ENCODE measurements at regions not wholly inside any gene's neighbourhood (a gene's known extent, or its start where the extent isn't known, plus 50 kb on each side); places are given as distances from the start of the nearest gene placed in this dataset.

GRCh38 chr13:27004326-27004725 is 167.3 kb downstream of the USP12 start:
- no peak overlapping the region for H3K27ac Mint-ChIP-seq
- WGBS (ENCODE audit: extremely low coverage, insufficient read length, low lambda C conversion rate), result no CpG with 5 or more reads among the region's 4 CpGs
- TF ChIP-seq CTCF (conservative IDR thresholded peaks at IDR 0.05), result no peak

More at GRCh38 chr13:27004326-27004725, 167.3 kb downstream of the USP12 start:
- no peak overlapping the region for H3K4ac ChIP-seq (ENCODE audit: low read depth, low read length)
- H3K23me2 ChIP-seq (ENCODE audit: insufficient read length, low read depth, low read length, poor library complexity, severe bottlenecking), result peaks cover 8% of the 10 kb centered on the region
- no peak overlapping the region for H2BK20ac ChIP-seq (ENCODE audit: low read depth, low read length, poor library complexity, severe bottlenecking)
- H2BK120ac ChIP-seq (ENCODE audit: low read depth, low read length, poor library complexity, severe bottlenecking), result no peak overlapping the region
- no peak overlapping the region for H3K23ac ChIP-seq (ENCODE audit: insufficient read length, low read depth, low read length)
- peaks cover 23 to 25% of the 10 kb centered on the region in 2 experiments for H3K4me1 Mint-ChIP-seq
- H2BK5ac ChIP-seq (ENCODE audit: insufficient read length, low read length), result no peak overlapping the region
- H2BK15ac ChIP-seq (ENCODE audit: low read depth, low read length), result no peak overlapping the region
- no peaks in the 10 kb centered on the region for H3K4me1 ChIP-seq (ENCODE audit: insufficient read depth, low read length)
- H3T11ph ChIP-seq (ENCODE audit: low read length), result no peak overlapping the region
- no peak overlapping the region for H4K5ac ChIP-seq (ENCODE audit: insufficient read length, low read depth, low read length)
- 0 out of 5 replicates have a peak, but pooled peaks cover 0 to 2% of the 10 kb centered on the region in 2 experiments for H3K9me3 Mint-ChIP-seq
- H3K9me3 ChIP-seq (ENCODE audit: control insufficient read depth, low read depth, low read length), result no peaks in the 10 kb centered on the region
- H3K27me3 ChIP-seq (ENCODE audit: insufficient read depth, low read length), result no peaks in the 10 kb centered on the region; the same call in 1 of the 2 replicates
- H3K27ac ChIP-seq (ENCODE audit: insufficient read length, low read depth, low read length), result no peak overlapping the region
- H2AK5ac ChIP-seq (ENCODE audit: insufficient read length, low read length), result no peak overlapping the region
- H3K4me3 Mint-ChIP-seq, result no peak overlapping the region
- H3K27me3 Mint-ChIP-seq (ENCODE audit: low read depth), result peaks cover 60% of the 10 kb centered on the region
- H3K9ac ChIP-seq (ENCODE audit: extremely low read depth, insufficient read length, low read length), result no peak overlapping the region
- no peak overlapping the region for H2AFZ ChIP-seq (ENCODE audit: low read length)
- H2BK12ac ChIP-seq (ENCODE audit: insufficient read length, low read depth, low read length), result no peak overlapping the region
- no peak overlapping the region for H4K91ac ChIP-seq (ENCODE audit: insufficient read length, low read depth, low read length)
- no peaks in the 10 kb centered on the region for H3K36me3 Mint-ChIP-seq (ENCODE audit: insufficient read depth in 1 of 3, low read depth in 3 of 3)
- no peak overlapping the region for H3K56ac ChIP-seq (ENCODE audit: insufficient read length, low read depth, low read length)
- H3K14ac ChIP-seq (ENCODE audit: insufficient read depth, low read length), result no peak overlapping the region
- no peak overlapping the region for H4K8ac ChIP-seq (replicated peaks; ENCODE audit: insufficient read length, low read depth, low read length)
- H3K79me2 ChIP-seq (ENCODE audit: insufficient read depth, low read length), result no peaks in the 10 kb centered on the region
- no peak for DNase-seq
- H3K4me2 ChIP-seq (ENCODE audit: insufficient read depth, insufficient read length, low read length), result no peak overlapping the region
- H4K20me1 ChIP-seq (ENCODE audit: control insufficient read depth, insufficient read depth, insufficient read length), result no peaks in the 10 kb centered on the region
- no peaks in the 10 kb centered on the region for H3K79me1 ChIP-seq (ENCODE audit: insufficient read depth, low read depth, low read length, poor library complexity, severe bottlenecking)
- H3K18ac ChIP-seq (ENCODE audit: insufficient read length, low read depth, low read length), result no peak overlapping the region
